ENCODE measurements at regions not wholly inside any gene's neighbourhood (a gene's known extent, or its start where the extent isn't known, plus 50 kb on each side); places are given as distances from the start of the nearest gene placed in this dataset.

DNA sequence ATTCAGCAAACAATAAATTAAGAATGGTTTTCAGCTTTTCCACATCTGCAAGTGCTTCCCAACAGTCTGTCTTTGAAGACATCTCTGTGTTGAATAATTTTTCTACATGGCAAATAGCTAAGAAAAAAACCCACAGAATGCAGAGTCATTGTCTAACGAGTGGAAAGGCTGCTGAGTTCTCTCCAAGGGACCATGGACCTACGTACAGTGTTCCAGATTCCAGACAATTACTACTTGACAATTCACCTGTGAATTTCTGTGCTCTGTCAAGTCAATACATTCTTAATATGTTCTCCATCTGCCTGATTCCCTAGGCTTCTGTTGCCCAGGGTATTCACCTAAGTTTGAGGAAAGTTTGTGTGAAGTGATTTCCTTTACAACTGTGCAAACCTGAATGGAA is 83.8 kb upstream of the CA10 start:
- 25% methylated on average over 2 of the region's 2 CpGs for WGBS (ENCODE audit: insufficient coverage)
- no peaks in the 10 kb centered on the region for H3K27me3 ChIP-seq (ENCODE audit: control insufficient read depth, insufficient read depth, low read length)
- no peaks in the 10 kb centered on the region for H3K36me3 ChIP-seq (ENCODE audit: control insufficient read depth, insufficient read depth, low read length)
- DNase-seq: no peak
- no peaks in the 10 kb centered on the region for H3K9me3 ChIP-seq (replicated peaks; ENCODE audit: control insufficient read depth, low read depth, low read length)
- H3K4me1 ChIP-seq (ENCODE audit: control insufficient read depth, insufficient read depth, low read length): no peaks in the 10 kb centered on the region
- no peak overlapping the region for H3K4me3 ChIP-seq (ENCODE audit: low read length)
- no peak overlapping the region for H3K27ac ChIP-seq (ENCODE audit: low read length)

- no CpG with 5 or more reads among the region's 6 CpGs for WGBS (ENCODE audit: insufficient coverage)
- Histone ChIP-seq H3K27me3 (ENCODE audit: control insufficient read depth, insufficient read depth, low read length) (no peaks in the 10 kb centered on the region), H3K4me3 (ENCODE audit: low read length) (no peak overlapping the region), H3K36me3 (ENCODE audit: control insufficient read depth, insufficient read depth, low read length) (no peaks in the 10 kb centered on the region), H3K9me3 (replicated peaks; ENCODE audit: control insufficient read depth, low read depth, low read length) (no peaks in the 10 kb centered on the region), H3K4me1 (ENCODE audit: control insufficient read depth, insufficient read depth, low read length) (no peaks in the 10 kb centered on the region), H3K27ac (ENCODE audit: low read length) (no peak overlapping the region)
- DNase-seq: no peak
Measured at GRCh38 chr17:52237151-52237550, 78.6 kb upstream of the CA10 start.

DNA sequence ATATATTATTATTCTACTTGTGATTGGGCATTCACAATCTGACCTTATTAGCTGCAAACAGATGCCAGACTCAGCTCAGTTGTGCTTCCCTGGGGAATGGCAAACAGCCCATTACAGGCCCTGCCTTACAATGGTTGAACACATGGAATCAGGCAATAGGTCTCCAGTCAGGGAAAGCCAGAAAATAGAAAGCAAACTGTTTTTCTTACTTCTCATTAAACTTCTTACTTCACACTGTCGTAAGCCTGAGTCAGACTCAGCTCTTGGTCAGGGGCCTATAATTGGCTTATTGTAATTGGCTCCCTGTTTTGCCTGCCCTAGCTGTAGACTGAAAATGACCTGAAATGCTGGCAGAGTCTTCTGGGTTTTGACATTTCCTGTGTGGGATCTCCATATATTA is 77.0 kb upstream of the CA10 start:
- Histone ChIP-seq H3K4me1 (ENCODE audit: control insufficient read depth, insufficient read depth, low read length) (no peaks in the 10 kb centered on the region), H3K27me3 (ENCODE audit: control insufficient read depth, insufficient read depth, low read length) (no peaks in the 10 kb centered on the region), H3K4me3 (ENCODE audit: low read length) (no peak overlapping the region), H3K36me3 (ENCODE audit: control insufficient read depth, insufficient read depth, low read length) (no peaks in the 10 kb centered on the region), H3K9me3 (replicated peaks; ENCODE audit: control insufficient read depth, low read depth, low read length) (no peaks in the 10 kb centered on the region), H3K27ac (ENCODE audit: low read length) (no peak overlapping the region)
- WGBS (ENCODE audit: insufficient coverage): 100% methylated on average over 1 of the region's 1 CpG
- DNase-seq: no peak

DNA sequence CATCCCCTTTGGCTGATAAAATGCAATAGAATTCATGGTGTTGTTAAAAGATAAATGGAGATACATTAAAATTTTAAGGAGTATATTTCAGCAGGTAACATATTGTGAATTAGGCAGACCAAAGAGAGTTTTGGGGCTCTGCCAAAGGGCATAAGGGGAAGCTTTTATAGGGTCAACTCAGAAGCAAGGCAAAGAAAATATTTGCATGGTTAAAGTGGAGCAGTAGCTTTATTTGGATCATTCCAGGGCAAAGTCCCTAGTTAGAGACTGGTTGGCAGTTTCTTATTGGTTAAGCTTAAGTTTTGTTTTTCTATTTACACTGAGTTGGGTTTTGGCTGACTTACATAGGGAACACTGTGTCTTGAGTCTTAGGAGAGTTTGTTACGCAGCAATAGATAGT is 75.1 kb upstream of the CA10 start:
- H3K27ac ChIP-seq (ENCODE audit: low read length): no peak overlapping the region
- H3K4me3 ChIP-seq (ENCODE audit: low read length): no peak overlapping the region
- DNase-seq: no peak
- WGBS (ENCODE audit: insufficient coverage): no CpG with 5 or more reads among the region's 1 CpG
- no peaks in the 10 kb centered on the region for H3K27me3 ChIP-seq (ENCODE audit: control insufficient read depth, insufficient read depth, low read length)
- H3K9me3 ChIP-seq (replicated peaks; ENCODE audit: control insufficient read depth, low read depth, low read length): no peaks in the 10 kb centered on the region
- no peaks in the 10 kb centered on the region for H3K4me1 ChIP-seq (ENCODE audit: control insufficient read depth, insufficient read depth, low read length)
- H3K36me3 ChIP-seq (ENCODE audit: control insufficient read depth, insufficient read depth, low read length): no peaks in the 10 kb centered on the region

DNA sequence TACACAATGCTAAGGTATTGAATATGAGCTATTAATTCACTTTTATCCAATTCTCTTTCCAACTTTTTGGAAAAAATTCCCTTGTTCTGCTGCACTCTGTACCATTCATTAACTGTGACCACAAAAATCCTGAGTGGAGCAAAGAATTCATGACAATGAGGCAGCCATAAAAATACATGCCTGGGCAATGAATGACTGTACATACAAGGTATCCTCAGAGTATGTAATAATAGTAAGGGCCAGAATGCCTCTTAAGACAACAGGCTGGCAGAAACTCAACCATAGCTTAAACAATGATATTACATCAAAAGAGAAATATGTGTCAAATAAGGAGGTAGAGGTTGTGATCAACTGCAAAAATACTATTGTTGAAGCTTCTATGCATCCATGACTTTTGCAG is 74.7 kb upstream of the CA10 start:
- no peaks in the 10 kb centered on the region for H3K36me3 ChIP-seq (ENCODE audit: control insufficient read depth, insufficient read depth, low read length)
- H3K27ac ChIP-seq (ENCODE audit: low read length): no peak overlapping the region
- no peaks in the 10 kb centered on the region for H3K9me3 ChIP-seq (replicated peaks; ENCODE audit: control insufficient read depth, low read depth, low read length)
- DNase-seq: no peak
- H3K27me3 ChIP-seq (ENCODE audit: control insufficient read depth, insufficient read depth, low read length): no peaks in the 10 kb centered on the region
- H3K4me1 ChIP-seq (ENCODE audit: control insufficient read depth, insufficient read depth, low read length): no peaks in the 10 kb centered on the region
- H3K4me3 ChIP-seq (ENCODE audit: low read length): no peak overlapping the region

DNA sequence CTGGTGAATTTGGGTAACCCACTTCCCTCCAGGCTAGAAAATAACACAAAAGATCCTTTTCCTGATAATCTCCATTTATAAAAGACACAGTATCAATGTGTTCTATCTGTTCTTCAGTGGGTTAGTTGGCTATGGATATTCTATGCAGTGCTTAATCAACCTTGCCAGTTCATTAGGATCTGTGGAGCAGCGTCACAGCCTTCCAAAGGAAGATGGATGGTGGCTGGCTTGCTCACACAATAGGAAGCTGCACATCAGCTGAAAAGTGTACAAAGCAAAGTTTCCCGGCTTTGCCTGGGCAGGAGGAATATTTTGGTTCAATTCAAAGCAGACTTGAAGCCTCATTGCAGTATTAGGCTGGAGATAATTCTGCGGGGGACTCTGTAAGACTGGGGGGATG is 70.3 kb upstream of the CA10 start:
- DNase-seq: no peak
- Histone ChIP-seq H3K27ac (ENCODE audit: low read length) (no peak overlapping the region), H3K9me3 (replicated peaks; ENCODE audit: control insufficient read depth, low read depth, low read length) (no peaks in the 10 kb centered on the region), H3K4me3 (ENCODE audit: low read length) (no peak overlapping the region), H3K36me3 (ENCODE audit: control insufficient read depth, insufficient read depth, low read length) (no peaks in the 10 kb centered on the region), H3K27me3 (ENCODE audit: control insufficient read depth, insufficient read depth, low read length) (no peaks in the 10 kb centered on the region), H3K4me1 (ENCODE audit: control insufficient read depth, insufficient read depth, low read length) (no peaks in the 10 kb centered on the region)
- WGBS (ENCODE audit: insufficient coverage): 73% methylated on average over 2 of the region's 3 CpGs

DNA sequence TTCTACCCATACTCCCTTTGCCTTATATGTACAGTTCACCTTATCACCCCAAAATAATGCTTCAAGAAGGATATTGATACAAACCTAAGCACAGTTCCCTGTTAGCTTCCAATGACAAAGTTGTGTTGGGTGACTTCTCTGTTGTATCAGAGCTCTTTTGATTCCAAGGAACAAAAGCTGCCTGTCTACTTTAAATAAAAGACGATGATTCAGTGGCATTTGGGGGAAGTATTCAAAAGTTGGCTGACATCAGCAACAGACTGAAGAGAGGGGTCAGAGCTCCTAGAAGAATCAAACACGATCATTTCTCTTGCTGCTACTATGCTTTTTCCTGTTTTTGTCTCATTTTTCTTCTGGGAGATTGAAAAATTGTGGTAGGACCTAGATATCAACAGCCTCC is 69.4 kb upstream of the CA10 start:
- DNase-seq: no peak
- no peak overlapping the region for H3K4me3 ChIP-seq (ENCODE audit: low read length)
- no peaks in the 10 kb centered on the region for H3K9me3 ChIP-seq (replicated peaks; ENCODE audit: control insufficient read depth, low read depth, low read length)
- no peak overlapping the region for H3K27ac ChIP-seq (ENCODE audit: low read length)
- WGBS (ENCODE audit: insufficient coverage): no CpG with 5 or more reads among the region's 2 CpGs
- H3K27me3 ChIP-seq (ENCODE audit: control insufficient read depth, insufficient read depth, low read length): no peaks in the 10 kb centered on the region
- H3K36me3 ChIP-seq (ENCODE audit: control insufficient read depth, insufficient read depth, low read length): no peaks in the 10 kb centered on the region
- H3K4me1 ChIP-seq (ENCODE audit: control insufficient read depth, insufficient read depth, low read length): no peaks in the 10 kb centered on the region

DNA sequence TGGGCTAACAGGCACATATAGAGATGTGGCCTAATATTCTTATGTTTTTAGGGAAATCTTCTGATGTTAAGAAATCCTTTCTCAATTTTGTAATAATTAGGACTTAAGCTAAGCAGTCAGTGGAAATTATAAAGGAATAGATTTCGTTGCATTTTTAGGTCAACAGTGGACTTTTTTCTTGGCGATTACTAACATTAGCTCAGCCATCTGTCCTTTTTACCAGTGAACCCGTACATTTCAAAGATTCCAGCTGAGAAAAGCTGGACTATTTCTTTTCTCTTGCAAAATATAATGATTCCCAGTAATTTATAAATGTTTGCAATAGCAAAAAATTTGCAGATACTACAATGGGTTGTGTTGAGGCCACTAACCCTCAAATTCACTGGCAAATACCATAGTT is 54.9 kb upstream of the CA10 start:
- H3K27me3 ChIP-seq (ENCODE audit: control insufficient read depth, insufficient read depth, low read length): no peaks in the 10 kb centered on the region
- no peak for DNase-seq
- H3K9me3 ChIP-seq (replicated peaks; ENCODE audit: control insufficient read depth, low read depth, low read length): no peaks in the 10 kb centered on the region
- WGBS (ENCODE audit: insufficient coverage): no CpG with 5 or more reads among the region's 3 CpGs
- no peak overlapping the region for H3K27ac ChIP-seq (ENCODE audit: low read length)
- no peaks in the 10 kb centered on the region for H3K4me1 ChIP-seq (ENCODE audit: control insufficient read depth, insufficient read depth, low read length)
- H3K36me3 ChIP-seq (ENCODE audit: control insufficient read depth, insufficient read depth, low read length): no peaks in the 10 kb centered on the region
- no peak overlapping the region for H3K4me3 ChIP-seq (ENCODE audit: low read length)

- H3K9me3 ChIP-seq (replicated peaks; ENCODE audit: control insufficient read depth, low read depth, low read length): no peaks in the 10 kb centered on the region
- H3K27ac ChIP-seq (ENCODE audit: low read length): no peak overlapping the region
- H3K36me3 ChIP-seq (ENCODE audit: control insufficient read depth, insufficient read depth, low read length): no peaks in the 10 kb centered on the region
- no peak for DNase-seq
- H3K27me3 ChIP-seq (ENCODE audit: control insufficient read depth, insufficient read depth, low read length): no peaks in the 10 kb centered on the region
- H3K4me3 ChIP-seq (ENCODE audit: low read length): no peak overlapping the region
- H3K4me1 ChIP-seq (ENCODE audit: control insufficient read depth, insufficient read depth, low read length): no peaks in the 10 kb centered on the region
Measured at GRCh38 chr17:52212851-52213250, 54.3 kb upstream of the CA10 start.

GRCh38 chr17:52209507-52209906 is 51.0 kb upstream of the CA10 start:
- DNase-seq: no peak
- H3K4me3 ChIP-seq (ENCODE audit: low read length): no peak overlapping the region
- no peak overlapping the region for H3K27ac ChIP-seq (ENCODE audit: low read length)
- no peaks in the 10 kb centered on the region for H3K4me1 ChIP-seq (ENCODE audit: control insufficient read depth, insufficient read depth, low read length)
- no peaks in the 10 kb centered on the region for H3K27me3 ChIP-seq (ENCODE audit: control insufficient read depth, insufficient read depth, low read length)
- no peaks in the 10 kb centered on the region for H3K9me3 ChIP-seq (replicated peaks; ENCODE audit: control insufficient read depth, low read depth, low read length)
- H3K36me3 ChIP-seq (ENCODE audit: control insufficient read depth, insufficient read depth, low read length): no peaks in the 10 kb centered on the region

All from muscle of leg (tissue), 3 donors.